ENCODE measurements at regions not wholly inside any gene's neighbourhood (a gene's known extent, or its start where the extent isn't known, plus 50 kb on each side); places are given as distances from the start of the nearest gene placed in this dataset.

DNA sequence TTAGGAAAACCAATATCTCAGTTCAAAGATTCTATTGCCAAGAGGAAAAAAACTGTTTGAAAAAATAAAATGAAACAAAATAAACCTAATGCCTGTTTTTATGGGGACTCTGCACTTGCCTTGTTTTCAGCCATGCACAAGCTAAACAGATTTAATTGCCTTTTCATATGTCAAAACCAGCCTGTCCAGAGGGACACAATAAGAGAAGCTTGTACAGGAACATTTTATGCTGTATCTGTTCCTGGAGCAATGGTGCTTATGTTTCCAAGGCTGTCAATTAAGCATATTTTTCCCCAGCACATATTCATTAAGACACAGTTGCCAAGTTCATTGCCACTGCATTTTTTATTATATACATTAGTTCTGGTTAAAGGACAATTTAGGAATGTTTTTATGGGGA, 470.9 kb downstream of the LRRIQ3 start:
- no peak for TF ChIP-seq SP1 (IDR thresholded peaks at IDR 0.05; ENCODE audit: low read depth, low read length)
- no peak for TF ChIP-seq CEBPB (IDR thresholded peaks at IDR 0.05; ENCODE audit: borderline replicate concordance in 1 of 2, low read depth in 2 of 2, low read length in 2 of 2)
- no peak for TF ChIP-seq RFX5 (IDR thresholded peaks at IDR 0.05; ENCODE audit: low read depth, low read length)
- TF ChIP-seq, protein P1, sequence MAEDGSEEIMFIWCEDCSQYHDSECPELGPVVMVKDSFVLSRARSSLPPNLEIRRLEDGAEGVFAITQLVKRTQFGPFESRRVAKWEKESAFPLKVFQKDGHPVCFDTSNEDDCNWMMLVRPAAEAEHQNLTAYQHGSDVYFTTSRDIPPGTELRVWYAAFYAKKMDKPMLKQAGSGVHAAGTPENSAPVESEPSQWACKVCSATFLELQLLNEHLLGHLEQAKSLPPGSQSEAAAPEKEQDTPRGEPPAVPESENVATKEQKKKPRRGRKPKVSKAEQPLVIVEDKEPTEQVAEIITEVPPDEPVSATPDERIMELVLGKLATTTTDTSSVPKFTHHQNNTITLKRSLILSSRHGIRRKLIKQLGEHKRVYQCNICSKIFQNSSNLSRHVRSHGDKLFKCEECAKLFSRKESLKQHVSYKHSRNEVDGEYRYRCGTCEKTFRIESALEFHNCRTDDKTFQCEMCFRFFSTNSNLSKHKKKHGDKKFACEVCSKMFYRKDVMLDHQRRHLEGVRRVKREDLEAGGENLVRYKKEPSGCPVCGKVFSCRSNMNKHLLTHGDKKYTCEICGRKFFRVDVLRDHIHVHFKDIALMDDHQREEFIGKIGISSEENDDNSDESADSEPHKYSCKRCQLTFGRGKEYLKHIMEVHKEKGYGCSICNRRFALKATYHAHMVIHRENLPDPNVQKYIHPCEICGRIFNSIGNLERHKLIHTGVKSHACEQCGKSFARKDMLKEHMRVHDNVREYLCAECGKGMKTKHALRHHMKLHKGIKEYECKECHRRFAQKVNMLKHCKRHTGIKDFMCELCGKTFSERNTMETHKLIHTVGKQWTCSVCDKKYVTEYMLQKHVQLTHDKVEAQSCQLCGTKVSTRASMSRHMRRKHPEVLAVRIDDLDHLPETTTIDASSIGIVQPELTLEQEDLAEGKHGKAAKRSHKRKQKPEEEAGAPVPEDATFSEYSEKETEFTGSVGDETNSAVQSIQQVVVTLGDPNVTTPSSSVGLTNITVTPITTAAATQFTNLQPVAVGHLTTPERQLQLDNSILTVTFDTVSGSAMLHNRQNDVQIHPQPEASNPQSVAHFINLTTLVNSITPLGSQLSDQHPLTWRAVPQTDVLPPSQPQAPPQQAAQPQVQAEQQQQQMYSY (CRISPR knock-in tag; IDR thresholded peaks at IDR 0.05): no peak
- TF ChIP-seq TAF1 (IDR thresholded peaks at IDR 0.05; ENCODE audit: borderline replicate concordance, low read depth, low read length): no peak
- TF ChIP-seq POLR2A (IDR thresholded peaks at IDR 0.05; ENCODE audit: low read depth, low read length): no peak
- TF ChIP-seq ATF2 (IDR thresholded peaks at IDR 0.05; ENCODE audit: low read length): no peak
- no peak for TF ChIP-seq CBX3 (IDR thresholded peaks at IDR 0.05; ENCODE audit: borderline replicate concordance, low read depth)
- no peak for TF ChIP-seq SREBF2 (IDR thresholded peaks at IDR 0.05; ENCODE audit: low read length)
- no peak for TF ChIP-seq YY1 (IDR thresholded peaks at IDR 0.05; ENCODE audit: low read depth, low read length)
- no peak for TF ChIP-seq RAD21 (IDR thresholded peaks at IDR 0.05; ENCODE audit: insufficient read depth, low read depth, low read length)
- TF ChIP-seq TBL1XR1 (IDR thresholded peaks at IDR 0.05; ENCODE audit: low read depth, low read length): no peak
